ENCODE measurements at regions not wholly inside any gene's neighbourhood (a gene's known extent, or its start where the extent isn't known, plus 50 kb on each side); places are given as distances from the start of the nearest gene placed in this dataset.
"Not testable (repeated sequence)": the region's sequence is repeated elsewhere in the genome, so short reads cannot be mapped to it uniquely, and the experiment has no call there.

DNA sequence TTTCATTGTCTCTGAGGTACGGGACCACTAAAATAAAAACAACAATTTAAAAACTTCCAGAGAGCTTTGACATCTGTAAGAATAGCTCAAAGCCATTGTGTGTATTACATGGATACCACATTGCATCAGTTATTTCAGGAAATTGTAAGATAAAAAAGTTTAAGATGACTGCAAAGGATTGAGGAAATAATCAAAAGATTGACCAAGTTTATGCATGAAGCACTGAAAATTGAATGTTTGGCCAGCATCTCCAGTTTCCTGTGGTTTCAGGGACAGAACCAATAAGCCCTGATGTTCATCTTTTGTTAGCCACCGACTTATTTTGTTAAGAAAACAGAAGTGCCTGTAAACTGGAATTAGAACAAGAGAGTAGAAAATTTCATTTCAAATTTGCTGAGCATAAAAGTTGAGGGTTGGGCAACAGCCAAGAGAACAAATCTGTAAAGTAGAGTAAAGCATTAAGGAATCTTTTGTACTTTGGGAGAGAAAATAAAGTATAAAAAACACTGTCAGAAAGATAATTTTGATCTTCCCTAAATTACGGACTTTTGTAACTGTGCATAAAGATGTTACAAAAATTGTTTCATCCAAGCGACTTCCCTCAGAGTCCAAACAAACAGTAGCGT, 211.5 kb upstream of the P2RY1 start:
- no peak for DNase-seq

DNA sequence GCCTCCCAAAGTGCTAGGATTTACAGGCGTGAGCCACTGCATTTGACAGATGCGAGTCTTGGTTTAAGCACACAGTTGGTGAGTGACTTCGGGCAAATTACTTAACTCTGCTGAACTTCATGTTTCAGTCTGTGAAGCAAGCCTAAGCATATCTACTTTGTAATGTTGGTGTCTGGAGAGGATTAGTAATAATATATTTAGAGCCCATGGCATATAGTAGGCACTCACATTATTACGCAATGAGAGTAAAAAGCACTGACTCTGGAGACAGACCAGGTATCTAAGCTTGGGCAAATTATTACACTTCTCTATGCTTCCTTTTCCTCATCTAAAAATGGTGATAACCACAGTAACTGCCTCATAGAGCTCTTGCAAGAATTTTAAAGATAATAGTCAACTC, 208.7 kb upstream of the P2RY1 start:
- no peak for DNase-seq

GRCh38 chr3:152628496-152628895, 206.4 kb upstream of the P2RY1 start:
- no peak for DNase-seq

DNA sequence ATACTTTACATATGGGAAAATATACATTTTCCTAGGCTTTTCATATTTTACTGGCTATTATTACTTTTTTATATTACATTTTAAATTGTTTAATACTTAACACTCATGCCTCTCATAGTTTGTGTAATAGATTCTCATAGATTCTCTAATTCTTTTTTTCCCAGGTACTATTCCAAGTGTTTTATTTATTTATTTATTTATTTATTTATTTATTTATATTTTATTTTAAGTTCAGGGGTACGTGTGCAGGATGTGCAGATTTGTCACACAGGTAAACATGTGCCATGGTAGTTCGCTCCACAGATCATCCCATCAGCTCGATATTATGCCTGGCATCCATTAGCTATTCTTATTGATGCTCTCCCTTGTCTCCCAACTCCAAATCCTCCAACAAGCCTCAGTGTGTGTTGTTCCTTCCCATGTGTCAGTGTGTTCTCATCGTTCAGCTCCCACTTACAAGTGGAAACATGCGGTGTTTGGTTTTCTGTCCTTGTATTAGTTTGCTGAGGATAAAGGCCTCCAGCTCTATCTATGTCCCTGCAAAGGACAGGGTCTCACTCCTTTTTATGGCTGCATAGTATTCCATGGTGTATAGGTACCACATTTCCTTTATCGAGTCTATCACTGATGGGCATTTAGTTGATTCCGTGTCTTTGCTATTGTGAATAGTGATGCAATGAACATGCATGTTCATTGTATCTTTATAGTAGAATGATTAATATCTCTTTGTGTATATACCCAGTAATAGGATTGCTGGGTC, 205.4 kb upstream of the P2RY1 start:
- DNase-seq: no peak

DNA sequence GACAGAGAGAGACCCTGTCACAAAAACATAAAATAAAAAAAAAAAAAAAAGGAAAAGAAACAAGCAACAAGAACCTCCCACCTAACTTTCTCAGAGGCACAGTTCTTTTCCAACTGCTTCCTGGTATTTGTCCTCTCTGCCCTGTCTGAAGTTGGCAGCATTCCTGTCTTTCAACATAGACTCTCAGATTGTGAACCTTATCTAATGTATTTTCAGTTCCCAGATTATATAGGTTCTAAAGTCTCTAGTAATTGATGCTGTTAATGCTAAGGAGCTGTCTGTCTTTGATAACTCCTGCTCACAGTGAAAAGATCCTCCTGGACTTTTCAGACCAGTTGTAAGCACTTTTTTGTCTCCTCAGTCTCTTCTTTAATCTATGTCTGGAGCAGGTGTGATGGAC, 199.5 kb upstream of the P2RY1 start:
- no peak for DNase-seq

DNA sequence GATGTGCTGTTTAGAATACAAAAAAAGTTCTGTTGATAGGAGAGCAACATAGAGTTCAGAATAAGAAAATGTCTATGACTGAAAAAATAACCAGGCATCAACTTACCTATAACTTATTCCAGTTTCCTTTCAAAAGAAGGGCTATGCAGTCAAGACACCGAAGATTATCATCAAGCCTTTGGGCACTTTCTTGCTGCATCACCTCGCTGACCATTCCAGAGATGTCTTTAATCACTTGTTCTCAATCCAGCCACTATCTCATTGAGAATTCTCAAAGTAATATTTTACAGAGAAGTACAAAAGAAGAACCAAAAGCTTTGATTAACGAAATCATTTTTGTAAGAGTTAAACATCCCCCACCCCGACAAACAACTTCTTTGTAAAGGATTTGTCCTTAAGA, 198.3 kb upstream of the P2RY1 start:
- DNase-seq: no peak

DNA sequence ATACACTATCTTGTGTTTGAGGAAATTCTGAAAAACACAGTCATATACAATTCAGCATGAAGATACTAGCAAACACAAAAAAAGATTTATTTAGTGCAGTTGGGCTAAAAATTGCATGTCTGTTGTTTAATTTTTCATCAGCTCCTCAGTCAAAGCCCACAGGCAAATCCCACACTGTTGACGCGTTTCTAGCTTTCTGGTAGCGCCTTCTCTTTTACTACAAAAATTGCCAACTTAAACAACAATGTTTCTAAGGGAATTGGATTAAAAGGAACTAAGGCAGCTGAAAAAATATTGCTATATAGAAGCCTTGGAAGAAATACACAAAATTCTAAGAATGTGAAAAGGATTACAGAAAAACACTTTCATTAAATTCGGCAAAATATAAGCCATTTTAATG, 196.7 kb upstream of the P2RY1 start:
- no peak for DNase-seq

DNA sequence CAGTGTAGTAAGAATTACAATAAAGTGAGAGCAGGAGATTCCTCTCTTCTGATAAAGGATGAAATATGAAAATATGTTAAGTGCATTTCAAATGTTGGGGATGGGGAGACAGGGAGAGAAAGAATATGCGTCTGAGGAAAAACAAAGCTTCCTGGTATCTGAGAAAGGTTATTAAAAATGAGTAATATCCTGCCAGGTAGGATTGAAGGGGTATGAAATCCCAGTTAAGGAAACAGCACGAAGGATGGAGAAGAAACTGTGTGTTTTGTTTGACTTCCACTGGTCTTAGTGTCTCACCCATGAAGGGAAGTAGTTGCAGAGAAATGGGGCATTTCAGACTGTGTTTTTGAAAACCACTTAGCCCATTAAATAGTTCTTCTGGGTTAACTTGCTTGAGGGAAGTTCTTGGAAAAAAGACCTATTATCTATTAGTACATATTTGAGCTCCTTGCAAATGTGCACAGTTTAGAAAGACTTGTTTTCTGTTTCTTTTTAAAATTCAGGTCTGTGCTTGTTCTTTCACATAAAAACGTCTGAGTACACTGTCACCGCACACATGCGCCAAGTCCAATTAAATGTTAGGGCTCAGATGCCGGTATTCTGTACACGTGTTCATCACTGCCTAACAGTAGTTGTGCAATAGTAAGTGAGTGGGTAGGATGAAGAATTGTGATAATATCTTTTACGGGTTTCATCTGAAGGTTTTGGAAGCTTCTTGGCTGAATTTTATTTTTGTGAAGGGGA, 196.1 kb upstream of the P2RY1 start:
- DNase-seq: no peak

- no peak for DNase-seq
These were observed 193.7 kb upstream of the P2RY1 start for GRCh38 chr3:152641198-152641597.

- DNase-seq: no peak
These were observed 192.3 kb upstream of the P2RY1 start for GRCh38 chr3:152642658-152643057.

DNA sequence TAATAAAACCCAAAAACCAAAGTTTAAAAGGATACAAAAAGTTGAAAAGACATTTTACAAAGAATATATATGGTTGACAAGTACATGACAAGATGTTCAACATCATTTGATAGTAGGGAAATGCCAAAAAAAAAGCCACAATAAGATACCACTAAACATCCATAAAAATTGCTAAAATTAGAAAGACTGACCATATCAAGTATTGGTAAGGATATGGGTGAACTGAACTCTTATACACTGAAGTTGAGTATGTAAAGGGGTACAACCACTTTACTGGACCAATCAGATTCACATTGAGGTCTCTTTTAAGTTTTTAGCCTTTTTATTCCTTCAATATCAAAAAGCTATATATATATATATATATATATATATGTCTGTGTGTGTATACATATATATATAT, 190.5 kb upstream of the P2RY1 start:
- DNase-seq: no peak

DNA sequence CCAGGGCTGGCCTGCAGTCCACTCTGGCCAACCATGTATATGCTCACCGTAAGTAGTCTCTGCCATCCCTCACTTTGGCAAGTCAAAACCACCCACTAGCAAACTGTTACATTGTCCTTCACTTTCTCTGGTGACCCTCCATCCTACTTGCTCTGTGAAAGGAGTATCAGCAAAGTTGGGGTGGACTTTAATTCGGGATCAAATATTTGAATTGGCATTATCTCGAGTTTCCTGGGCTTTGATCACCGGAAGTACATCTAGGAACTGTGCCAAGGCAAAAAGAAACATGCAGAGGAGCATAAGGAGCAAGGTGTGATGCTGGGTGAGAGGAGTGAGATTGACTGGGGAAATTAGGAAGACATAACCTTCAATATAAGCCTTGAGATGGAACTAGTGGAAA, 188.9 kb upstream of the P2RY1 start:
- DNase-seq: no peak

- DNase-seq: peak; percentile 64
These were observed 184.8 kb upstream of the P2RY1 start for GRCh38 chr3:152650177-152650576.

DNA sequence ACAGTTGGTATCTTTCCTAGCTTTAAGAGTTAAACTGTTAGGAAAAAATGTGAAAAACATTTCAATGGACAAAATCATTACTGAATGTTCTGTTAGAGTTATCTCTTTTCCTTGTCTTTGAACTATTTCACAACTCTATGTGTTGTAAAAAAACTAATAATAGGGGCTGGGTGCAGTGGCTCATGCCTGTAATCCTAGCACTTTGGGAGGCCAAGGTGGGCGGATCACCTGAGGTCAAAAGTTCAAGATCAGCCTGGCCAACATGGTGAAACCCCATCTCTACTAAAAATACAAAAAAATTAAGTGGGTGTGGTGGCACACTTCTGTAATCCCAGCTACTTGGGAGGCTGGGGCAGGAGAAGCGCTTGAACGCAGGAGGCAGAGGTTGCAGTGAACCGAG, 184.0 kb upstream of the P2RY1 start:
- DNase-seq: not testable (repeated sequence)

DNA sequence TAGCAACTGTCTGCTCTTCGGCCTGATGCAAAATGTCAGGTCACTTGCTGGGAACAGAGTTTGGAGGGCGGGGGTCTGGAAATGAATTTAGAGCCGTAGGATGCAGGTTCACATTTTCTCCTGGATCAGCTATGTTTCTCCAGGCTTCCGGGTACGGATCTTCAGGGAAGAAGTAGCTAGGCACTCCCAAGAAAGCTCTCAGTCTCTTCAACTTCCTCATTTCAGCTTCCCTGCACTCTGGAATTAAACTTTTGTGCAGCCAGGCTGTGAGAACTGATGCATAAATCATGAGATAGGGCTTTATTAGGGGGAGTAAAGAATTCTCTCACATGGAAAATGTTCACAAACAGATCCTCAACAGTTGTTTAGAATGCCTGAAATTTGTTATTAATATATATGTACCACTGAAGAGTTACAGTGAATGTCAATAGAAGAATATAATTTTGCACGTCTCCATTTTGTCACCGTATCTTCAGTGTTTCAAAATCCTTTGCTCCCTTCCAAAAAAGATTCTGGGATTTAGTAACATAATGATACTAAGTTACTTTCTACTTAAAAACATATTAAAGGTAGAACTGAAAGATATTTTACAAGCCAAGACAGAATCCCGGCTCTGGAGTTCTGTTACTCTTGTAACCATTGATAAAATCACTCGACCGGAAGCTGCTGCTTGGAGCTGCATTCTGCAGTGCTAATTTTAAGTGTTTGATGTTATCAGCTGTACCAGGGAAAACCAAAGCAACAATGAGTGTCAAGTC, 178.5 kb upstream of the P2RY1 start:
- DNase-seq: peak; percentile 78

- DNase-seq: no peak
These were observed 178.0 kb upstream of the P2RY1 start for GRCh38 chr3:152656972-152657355.

GRCh38 chr3:152658977-152659720, 175.8 kb upstream of the P2RY1 start:
- DNase-seq: no peak

- no peak for DNase-seq
These were observed 172.8 kb upstream of the P2RY1 start for GRCh38 chr3:152662157-152662556.

GRCh38 chr3:152664766-152665165, 170.2 kb upstream of the P2RY1 start:
- no peak for DNase-seq

GRCh38 chr3:152667267-152667666, 167.7 kb upstream of the P2RY1 start:
- DNase-seq: no peak

- DNase-seq: no peak
These were observed 165.4 kb upstream of the P2RY1 start for GRCh38 chr3:152669560-152669959.

GRCh38 chr3:152671446-152672319, 163.2 kb upstream of the P2RY1 start:
- DNase-seq: no peak
